ENCODE measurements at regions not wholly inside any gene's neighbourhood (a gene's known extent, or its start where the extent isn't known, plus 50 kb on each side); places are given as distances from the start of the nearest gene placed in this dataset.
"Not testable (repeated sequence)": the region's sequence is repeated elsewhere in the genome, so short reads cannot be mapped to it uniquely, and the experiment has no call there.

GRCh38 chr5:17336054-17336453 lies 118.6 kb downstream of the BASP1 start:
- Mint-ChIP-seq H3K4me3 (no peak overlapping the region), H3K36me3 (ENCODE audit: low read depth) (peaks cover 5% of the 10 kb centered on the region), H3K4me1 (no peaks in the 10 kb centered on the region), H3K27ac (no peak overlapping the region), H3K27me3 (ENCODE audit: low read depth, poor library complexity) (peaks cover 4% of the 10 kb centered on the region), H3K9me3 (peaks cover 39% of the 10 kb centered on the region)
- no peak for TF ChIP-seq CTCF (IDR thresholded peaks at IDR 0.05)
- DNase-seq = no peak

GRCh38 chr5:17336723-17337122 lies 119.3 kb downstream of the BASP1 start:
- not testable (repeated sequence) for H3K27me3 Mint-ChIP-seq (ENCODE audit: low read depth, poor library complexity); H3K27ac Mint-ChIP-seq; DNase-seq; H3K4me3 Mint-ChIP-seq; H3K4me1 Mint-ChIP-seq; H3K36me3 Mint-ChIP-seq (ENCODE audit: low read depth)
- peaks cover 33% of the 10 kb centered on the region for H3K9me3 Mint-ChIP-seq

- no peak for TF ChIP-seq CTCF (IDR thresholded peaks at IDR 0.05)
- no peak for DNase-seq
- Mint-ChIP-seq H3K4me1 (peaks cover 13% of the 10 kb centered on the region), H3K4me3 (no peak overlapping the region), H3K36me3 (ENCODE audit: low read depth) (peaks cover 5% of the 10 kb centered on the region), H3K9me3 (peaks cover 28% of the 10 kb centered on the region), H3K27ac (no peak overlapping the region), H3K27me3 (ENCODE audit: low read depth, poor library complexity) (peaks cover 7% of the 10 kb centered on the region)
Measured at GRCh38 chr5:17339841-17340240, 122.4 kb downstream of the BASP1 start.

- Mint-ChIP-seq H3K4me3 (no peak overlapping the region), H3K9me3 (peaks cover 28% of the 10 kb centered on the region), H3K27ac (no peak overlapping the region), H3K36me3 (ENCODE audit: low read depth) (peaks cover 5% of the 10 kb centered on the region), H3K4me1 (peaks cover 18% of the 10 kb centered on the region), H3K27me3 (ENCODE audit: low read depth, poor library complexity) (peaks cover 7% of the 10 kb centered on the region)
- no peak for DNase-seq
- no peak for TF ChIP-seq CTCF (IDR thresholded peaks at IDR 0.05)
Measured at GRCh38 chr5:17340379-17340778, 122.9 kb downstream of the BASP1 start.

DNA sequence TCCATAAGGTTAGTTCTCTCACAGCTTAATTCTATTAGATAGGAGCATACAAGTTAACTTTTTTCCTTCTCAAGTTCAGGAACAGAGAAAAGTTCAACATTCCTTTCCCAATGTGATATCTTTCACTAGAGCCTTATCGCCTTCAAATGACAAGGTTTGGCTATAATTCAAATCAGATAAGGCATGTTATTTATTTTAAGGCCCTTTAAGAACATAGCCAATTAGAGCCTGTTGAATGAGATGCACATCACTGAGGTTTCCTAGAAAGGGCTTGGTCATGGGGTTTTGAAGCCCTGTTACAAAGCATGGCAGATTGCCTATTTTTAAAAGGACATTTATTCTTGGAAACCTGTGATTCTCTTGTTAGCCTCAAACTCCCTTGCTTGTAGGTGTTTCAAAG lies 123.4 kb downstream of the BASP1 start:
- Mint-ChIP-seq H3K4me3 (no peak overlapping the region), H3K27ac (no peak overlapping the region), H3K27me3 (ENCODE audit: low read depth, poor library complexity) (peaks cover 7% of the 10 kb centered on the region), H3K4me1 (peaks cover 18% of the 10 kb centered on the region), H3K36me3 (ENCODE audit: low read depth) (peaks cover 5% of the 10 kb centered on the region), H3K9me3 (peaks cover 26% of the 10 kb centered on the region)
- no peak for TF ChIP-seq CTCF (IDR thresholded peaks at IDR 0.05)
- no peak for DNase-seq

- H3K9me3 Mint-ChIP-seq = peaks cover 3% of the 10 kb centered on the region
- peaks cover 18% of the 10 kb centered on the region for H3K4me1 Mint-ChIP-seq
- no peak overlapping the region for H3K27ac Mint-ChIP-seq
- H3K27me3 Mint-ChIP-seq (ENCODE audit: low read depth, poor library complexity) = peaks cover 4% of the 10 kb centered on the region
- H3K36me3 Mint-ChIP-seq (ENCODE audit: low read depth) = no peaks in the 10 kb centered on the region
- H3K4me3 Mint-ChIP-seq = no peak overlapping the region
- no peak for DNase-seq
- no peak for TF ChIP-seq CTCF (IDR thresholded peaks at IDR 0.05)
Measured at GRCh38 chr5:17343675-17344074, 126.2 kb downstream of the BASP1 start.
